Activated naive CD8-positive, alpha-beta T cell treated with anti-CD3 and anti-CD28 coated beads, Interleukin-2, amount 50 U/mL, for 24 hours (primary cell): ENCODE measurements at regions not wholly inside any gene's neighbourhood (a gene's known extent, or its start where the extent isn't known, plus 50 kb on each side); places are given as distances from the start of the nearest gene placed in this dataset.

Experiments
- ATAC-seq: fragments of 150-1000 bp; cut with Tn5 transposase; one replicate; pipeline ENCODE4 v1.10.0; 2021
- DNase-seq: peaks from one replicate; pipeline ENCODE4 v3.0.0; 2021
- H3K27ac Mint-ChIP-seq: one replicate; pipeline ENCODE4 v1.8.0; 2021; ENCODE audit warnings: mild to moderate bottlenecking, mixed read lengths
- H3K27me3 Mint-ChIP-seq: one replicate; pipeline ENCODE4 v1.8.0; 2021; ENCODE audit warnings: mixed read lengths
- H3K36me3 Mint-ChIP-seq: one replicate; pipeline ENCODE4 v1.8.0; 2021; ENCODE audit warnings: low read depth, mixed read lengths
- H3K4me1 Mint-ChIP-seq: one replicate; pipeline ENCODE4 v1.8.0; 2021; ENCODE audit warnings: mixed read lengths
- H3K4me3 Mint-ChIP-seq: one replicate; pipeline ENCODE4 v1.8.0; 2021; ENCODE audit warnings: mild to moderate bottlenecking, moderate library complexity, mixed read lengths
- H3K9me3 Mint-ChIP-seq: one replicate; pipeline ENCODE4 v1.8.0; 2021; ENCODE audit warnings: mixed read lengths

DNA sequence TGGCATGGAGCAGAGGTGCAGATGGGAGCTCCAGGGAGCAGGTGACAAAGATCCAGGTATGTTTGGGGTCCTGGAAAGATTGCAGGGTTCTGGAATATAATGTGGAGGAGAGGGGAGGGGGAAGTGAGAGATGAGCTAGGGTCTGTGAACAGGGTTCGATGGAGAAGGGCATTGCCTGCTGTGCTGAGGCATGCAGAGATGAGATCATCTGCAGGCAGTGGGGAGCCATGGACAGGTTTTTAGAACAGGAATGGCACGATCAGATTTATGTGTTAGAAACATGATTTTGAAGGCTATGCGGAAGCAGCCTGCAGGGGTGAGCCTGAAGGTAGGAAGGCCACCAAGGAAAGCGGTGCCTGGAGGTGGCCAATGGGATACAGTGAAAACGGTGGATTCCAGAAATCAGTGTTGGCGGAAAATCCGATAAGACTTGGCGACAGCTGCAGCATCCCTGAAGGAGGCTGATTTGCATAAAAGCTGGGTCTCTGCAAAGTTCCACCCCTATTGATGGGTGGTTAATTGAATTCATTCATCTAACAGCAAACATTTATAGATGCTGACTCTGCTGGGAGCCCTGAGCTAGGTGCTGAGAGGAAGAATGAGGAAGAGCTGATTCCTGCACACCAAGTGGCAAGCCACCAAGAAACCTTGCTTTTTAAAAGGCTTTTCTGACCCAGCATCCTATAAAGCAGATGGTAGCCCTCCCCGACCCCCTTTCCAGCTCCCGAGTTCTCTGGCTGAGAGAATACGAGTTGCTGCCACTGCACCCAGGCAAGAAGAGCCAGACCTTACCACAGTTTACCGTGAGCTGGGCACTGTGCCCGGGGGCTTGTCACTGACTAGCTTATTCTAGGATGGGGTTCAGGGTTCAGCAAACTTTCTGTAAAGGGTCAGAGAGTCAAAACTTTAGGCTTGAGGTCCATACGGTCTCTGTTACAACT lies 139.2 kb upstream of the SMIM23 start:
- Mint-ChIP-seq H3K9me3 (no peaks in the 10 kb centered on the region), H3K27ac (no peak overlapping the region), H3K4me3 (no peak overlapping the region), H3K4me1 (no peaks in the 10 kb centered on the region), H3K36me3 (no peaks in the 10 kb centered on the region), H3K27me3 (peaks cover 4% of the 10 kb centered on the region)
- no peak for ATAC-seq
- DNase-seq = no peak

DNA sequence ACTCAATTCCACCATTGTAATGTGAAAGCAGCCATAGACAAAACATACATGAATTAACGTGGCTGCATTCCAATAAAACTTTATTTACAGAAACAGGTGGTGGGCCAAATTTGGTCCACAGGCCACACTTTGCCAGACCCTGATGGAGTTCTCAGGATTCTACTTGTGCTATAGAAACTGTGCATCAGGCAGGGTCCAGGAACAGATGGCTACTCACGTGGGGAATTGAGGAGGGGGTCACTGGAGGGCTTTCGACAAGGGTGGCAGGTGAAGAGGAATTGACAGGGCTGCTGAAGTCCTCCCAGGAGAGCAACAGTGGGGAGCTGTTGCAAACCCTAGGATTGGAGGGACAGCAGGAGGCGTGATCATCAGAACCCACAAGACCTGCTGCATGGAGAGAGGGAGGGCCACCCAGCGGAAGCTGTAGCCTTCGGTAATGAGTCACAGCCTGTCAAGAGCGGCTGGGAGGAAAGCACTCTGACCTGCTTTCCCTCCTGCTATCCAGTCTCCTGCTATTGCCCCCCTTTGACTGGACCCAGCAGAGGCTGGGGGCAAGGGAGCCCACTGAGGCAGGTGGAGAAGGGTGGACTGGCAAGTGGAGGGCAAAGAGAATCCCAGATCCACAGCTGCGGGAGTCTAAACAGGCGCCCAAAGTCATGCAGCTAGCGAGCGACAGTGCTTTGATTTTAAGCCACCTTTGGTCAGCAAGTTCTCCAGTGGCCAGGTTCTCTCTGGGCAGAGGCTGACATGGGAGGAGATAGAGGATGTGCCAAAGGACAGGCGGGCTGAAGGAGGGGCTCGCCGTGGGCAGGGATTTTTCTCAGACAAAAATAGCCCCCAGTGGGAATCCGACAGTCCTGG lies 138.3 kb upstream of the SMIM23 start:
- Mint-ChIP-seq H3K27ac (no peak overlapping the region), H3K27me3 (peaks cover 4% of the 10 kb centered on the region), H3K9me3 (no peaks in the 10 kb centered on the region), H3K36me3 (no peaks in the 10 kb centered on the region), H3K4me1 (no peaks in the 10 kb centered on the region), H3K4me3 (no peak overlapping the region)
- ATAC-seq (peak; percentile 33), DNase-seq (no peak)

DNA sequence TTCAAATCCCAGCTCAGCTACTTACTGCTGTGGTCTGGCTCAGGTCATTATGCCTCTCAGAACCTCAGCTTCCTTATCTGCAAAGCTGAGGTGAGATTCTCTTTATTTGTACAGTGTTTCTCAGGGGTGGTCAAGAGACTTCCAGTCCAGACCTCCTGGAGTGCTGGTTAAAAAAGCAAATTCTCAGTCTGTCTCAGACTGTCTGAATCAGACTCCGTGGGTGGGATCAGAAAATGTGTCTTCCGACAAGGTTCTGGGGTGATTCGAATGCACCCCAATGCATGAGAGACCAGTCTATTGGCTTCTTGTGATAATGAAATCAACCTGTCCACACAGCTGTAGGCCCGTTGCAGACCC lies 137.7 kb upstream of the SMIM23 start:
- Mint-ChIP-seq H3K36me3 (no peaks in the 10 kb centered on the region), H3K27ac (no peak overlapping the region), H3K27me3 (peaks cover 4% of the 10 kb centered on the region), H3K4me1 (no peaks in the 10 kb centered on the region), H3K9me3 (no peaks in the 10 kb centered on the region), H3K4me3 (no peak overlapping the region)
- no peak for ATAC-seq
- no peak for DNase-seq

DNA sequence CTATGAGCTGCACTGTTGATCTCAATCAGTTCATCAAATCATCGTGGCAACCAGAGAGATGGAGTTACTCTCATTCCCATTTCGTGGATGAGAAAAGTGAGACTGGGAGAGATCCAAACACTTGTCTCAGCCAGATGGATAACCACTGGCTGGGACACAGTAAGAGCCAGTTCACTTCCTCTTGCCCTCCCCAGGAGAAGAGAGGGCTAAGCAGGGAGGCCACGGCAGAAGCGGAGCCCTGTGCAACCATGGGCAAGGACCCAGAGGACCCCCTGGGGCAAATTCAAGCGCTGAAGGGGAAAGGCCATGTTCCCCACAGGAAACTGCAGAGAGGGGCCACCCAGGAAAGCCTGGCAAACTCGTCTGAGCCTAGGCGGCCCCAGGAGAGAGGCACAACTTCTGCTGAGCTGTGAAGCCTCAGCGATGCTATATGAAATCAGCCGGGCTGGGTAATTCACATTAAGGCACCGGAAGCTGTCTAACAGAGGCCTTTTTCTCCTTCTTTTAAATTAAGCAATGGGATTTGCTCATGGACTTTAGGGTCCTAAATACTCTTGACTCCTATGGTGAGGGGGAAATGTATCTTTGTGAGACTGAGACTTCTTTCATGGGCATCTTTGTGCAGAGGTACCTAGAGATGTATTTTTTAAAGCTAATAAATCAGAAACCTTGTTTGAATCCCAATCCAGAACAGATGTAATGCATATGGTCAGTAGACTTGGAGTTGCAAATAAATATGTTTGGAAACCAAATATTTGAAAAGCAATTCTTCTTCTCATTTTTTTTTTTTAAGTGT lies 137.1 kb upstream of the SMIM23 start:
- DNase-seq = no peak
- no peaks in the 10 kb centered on the region for H3K36me3 Mint-ChIP-seq
- H3K27ac Mint-ChIP-seq = no peak overlapping the region
- no peak overlapping the region for H3K4me3 Mint-ChIP-seq
- H3K9me3 Mint-ChIP-seq = peaks cover 5% of the 10 kb centered on the region
- no peak for ATAC-seq
- H3K27me3 Mint-ChIP-seq = peaks cover 4% of the 10 kb centered on the region
- H3K4me1 Mint-ChIP-seq = no peaks in the 10 kb centered on the region

DNA sequence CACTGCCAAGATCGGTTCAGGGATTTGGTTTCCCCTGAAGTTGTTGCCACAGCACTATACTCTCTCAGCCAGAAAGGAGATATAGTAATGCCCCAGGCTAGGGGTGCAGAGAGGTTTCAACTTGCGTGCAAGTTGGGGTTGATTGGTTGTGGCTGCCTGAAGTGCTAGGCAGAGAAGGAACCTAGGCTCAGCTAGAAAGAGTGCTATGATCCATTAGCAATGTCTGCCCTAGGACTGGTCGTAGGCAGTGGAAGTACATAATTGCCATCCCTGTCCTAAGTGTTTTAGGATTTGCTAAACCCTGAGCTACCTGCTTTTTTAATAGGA lies 136.6 kb upstream of the SMIM23 start:
- Mint-ChIP-seq H3K27me3 (peaks cover 2% of the 10 kb centered on the region), H3K27ac (no peak overlapping the region), H3K36me3 (no peaks in the 10 kb centered on the region), H3K4me3 (no peak overlapping the region), H3K4me1 (no peaks in the 10 kb centered on the region), H3K9me3 (peaks cover 6% of the 10 kb centered on the region)
- ATAC-seq (no peak), DNase-seq (no peak)

DNA sequence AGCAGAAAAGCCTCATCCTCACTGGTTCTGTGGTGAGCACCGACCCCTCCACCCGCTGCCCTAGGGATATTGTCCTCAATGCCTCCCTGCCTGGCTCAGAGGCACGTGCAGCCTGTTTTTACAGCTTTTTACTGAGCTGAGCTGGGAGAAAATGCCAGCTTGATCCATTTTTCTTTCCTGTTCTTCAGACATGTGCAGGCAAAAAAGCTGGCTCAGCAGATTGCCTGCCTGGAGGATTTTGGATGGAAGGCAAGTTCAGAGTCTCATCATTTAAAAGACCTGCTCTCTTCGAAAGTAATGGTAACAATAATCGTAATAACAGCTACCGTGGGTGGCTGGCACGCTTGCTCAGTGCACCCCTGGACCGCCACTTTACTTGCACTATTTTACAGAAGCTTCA lies 135.0 kb upstream of the SMIM23 start:
- ATAC-seq = no peak
- no peaks in the 10 kb centered on the region for H3K4me1 Mint-ChIP-seq
- no peak for DNase-seq
- no peak overlapping the region for H3K4me3 Mint-ChIP-seq
- H3K36me3 Mint-ChIP-seq = no peaks in the 10 kb centered on the region
- H3K27me3 Mint-ChIP-seq = no peaks in the 10 kb centered on the region
- peaks cover 6% of the 10 kb centered on the region for H3K9me3 Mint-ChIP-seq
- H3K27ac Mint-ChIP-seq = no peak overlapping the region

DNA sequence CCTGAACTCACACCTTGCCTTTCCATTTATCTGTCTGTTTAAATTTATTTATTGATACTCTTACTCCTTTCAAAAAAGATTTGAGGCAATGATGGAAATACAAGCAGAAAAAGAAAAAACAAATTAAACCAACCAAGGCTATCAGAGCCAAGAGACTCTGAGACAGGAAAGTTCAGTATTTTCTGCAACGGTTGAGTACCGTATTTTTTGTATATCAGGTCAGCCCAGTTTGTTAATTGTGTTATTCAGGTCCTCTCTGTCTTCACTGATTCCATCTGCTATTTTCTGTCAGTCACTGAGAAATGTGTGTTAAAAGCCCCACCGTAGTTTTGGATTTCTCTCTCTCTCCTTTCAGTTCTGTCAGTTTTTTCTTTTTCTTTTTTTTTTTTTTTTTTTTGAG lies 134.5 kb upstream of the SMIM23 start:
- ATAC-seq = no peak
- Mint-ChIP-seq H3K4me3 (no peak overlapping the region), H3K4me1 (no peaks in the 10 kb centered on the region), H3K36me3 (no peaks in the 10 kb centered on the region), H3K27ac (no peak overlapping the region), H3K27me3 (no peaks in the 10 kb centered on the region), H3K9me3 (peaks cover 6% of the 10 kb centered on the region)
- DNase-seq = no peak

DNA sequence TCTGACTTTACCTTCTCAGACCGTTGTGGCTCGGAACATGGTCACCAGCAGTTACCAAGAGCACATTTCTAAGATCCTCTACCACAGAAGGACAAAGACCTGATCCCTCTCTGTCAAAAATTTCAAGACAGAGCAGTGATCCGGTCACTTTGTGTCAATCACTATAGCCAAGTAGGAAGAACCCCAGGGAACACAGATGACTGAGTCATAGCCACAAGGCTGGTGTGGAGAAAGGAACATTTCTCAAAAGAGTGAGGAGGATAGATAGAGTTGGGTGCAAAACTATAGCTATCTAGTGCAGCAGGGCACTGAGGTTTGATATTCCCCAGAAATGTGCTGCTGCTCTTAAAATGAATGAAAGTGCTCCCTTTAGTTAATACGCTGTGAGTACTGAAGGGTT lies 130.7 kb upstream of the SMIM23 start:
- Mint-ChIP-seq H3K36me3 (no peaks in the 10 kb centered on the region), H3K27me3 (no peaks in the 10 kb centered on the region), H3K9me3 (peaks cover 6% of the 10 kb centered on the region), H3K27ac (no peak overlapping the region), H3K4me3 (no peak overlapping the region), H3K4me1 (no peaks in the 10 kb centered on the region)
- ATAC-seq (no peak), DNase-seq (no peak)

DNA sequence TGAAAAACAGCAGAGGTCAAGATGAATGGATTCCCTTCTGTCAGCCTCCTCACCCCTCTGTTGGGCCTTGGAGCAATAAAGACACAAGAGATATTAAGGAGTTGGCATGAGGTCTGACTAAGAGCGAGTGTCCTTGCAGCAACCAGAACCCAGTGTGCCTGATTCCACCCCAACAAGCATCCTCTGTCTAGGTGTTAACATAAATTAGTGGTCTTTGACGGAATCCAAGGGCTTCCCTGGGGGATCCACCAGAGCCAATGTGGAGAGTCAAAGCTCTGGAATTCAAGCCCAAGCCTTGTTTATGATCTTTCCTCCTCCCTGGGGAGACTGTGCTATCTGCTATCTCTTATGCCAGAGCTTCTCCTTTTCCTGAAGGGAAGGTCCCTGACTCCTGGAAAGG lies 128.1 kb upstream of the SMIM23 start:
- Mint-ChIP-seq H3K27ac (no peak overlapping the region), H3K27me3 (no peaks in the 10 kb centered on the region), H3K4me1 (no peaks in the 10 kb centered on the region), H3K36me3 (no peaks in the 10 kb centered on the region), H3K4me3 (no peak overlapping the region), H3K9me3 (peaks cover 6% of the 10 kb centered on the region)
- ATAC-seq = no peak
- DNase-seq = no peak

DNA sequence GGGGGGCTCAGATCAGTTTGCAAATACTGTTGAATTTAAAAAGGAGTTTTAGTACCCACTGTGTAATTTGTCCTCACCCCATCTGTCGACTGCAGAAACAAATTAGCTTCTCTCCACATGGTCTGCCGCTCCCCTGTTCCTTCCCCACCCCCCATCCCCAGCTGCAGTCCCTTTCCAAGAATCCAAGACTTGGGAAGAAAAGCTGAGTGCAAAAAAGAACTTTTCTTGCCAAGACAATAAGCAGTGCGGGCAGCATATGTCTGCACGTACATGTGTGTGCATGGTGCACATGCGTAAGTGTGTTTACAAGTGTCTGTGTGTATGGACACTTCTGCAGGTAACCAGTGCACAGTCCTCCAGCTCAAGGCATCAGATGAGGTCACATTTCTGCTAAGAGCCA lies 125.7 kb upstream of the SMIM23 start:
- ATAC-seq (no peak), DNase-seq (no peak)
- Mint-ChIP-seq H3K4me1 (no peaks in the 10 kb centered on the region), H3K4me3 (no peak overlapping the region), H3K36me3 (no peaks in the 10 kb centered on the region), H3K27me3 (no peaks in the 10 kb centered on the region), H3K9me3 (no peaks in the 10 kb centered on the region), H3K27ac (no peak overlapping the region)

DNA sequence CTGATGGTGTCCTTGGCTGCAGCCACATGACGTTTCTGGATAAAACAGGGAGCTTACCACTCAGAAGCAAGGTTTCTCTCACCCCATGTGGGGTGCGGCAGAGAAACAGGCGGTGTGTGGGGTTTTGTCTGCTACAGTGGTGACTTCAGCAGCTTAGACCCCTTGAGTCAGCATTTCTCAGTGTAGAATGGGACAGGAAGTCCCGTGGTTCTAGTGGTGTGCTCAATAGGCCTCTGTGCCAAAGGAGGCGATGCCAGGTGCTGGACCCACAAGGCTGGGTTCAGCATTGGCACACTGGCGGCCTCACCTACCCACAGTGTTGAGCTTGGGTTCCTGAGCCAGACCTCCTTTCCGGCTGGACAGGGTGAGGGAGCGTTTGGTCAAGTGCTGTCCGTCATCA lies 125.2 kb upstream of the SMIM23 start:
- Mint-ChIP-seq H3K9me3 (no peaks in the 10 kb centered on the region), H3K27me3 (no peaks in the 10 kb centered on the region), H3K27ac (no peak overlapping the region), H3K4me3 (no peak overlapping the region), H3K36me3 (no peaks in the 10 kb centered on the region), H3K4me1 (no peaks in the 10 kb centered on the region)
- ATAC-seq (peak; percentile 24), DNase-seq (no peak)

DNA sequence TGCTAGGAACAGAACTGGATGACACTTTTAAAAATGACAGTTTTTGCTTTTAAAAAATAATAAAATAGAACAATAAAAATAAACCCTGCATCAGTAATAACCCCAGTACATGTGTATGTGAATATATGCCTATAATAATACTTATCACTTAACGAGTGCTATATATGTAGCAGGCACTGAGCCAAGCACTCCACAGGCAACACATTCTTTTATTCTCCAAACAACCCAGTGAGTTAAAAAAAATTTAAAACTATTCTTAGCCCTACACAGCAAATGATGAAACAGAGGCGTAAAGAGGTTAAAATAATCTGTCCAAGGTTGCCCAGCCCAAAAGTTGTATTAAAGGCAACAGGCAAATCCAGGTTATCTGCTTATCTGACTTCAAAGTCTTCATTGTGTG lies 124.5 kb upstream of the SMIM23 start:
- no peaks in the 10 kb centered on the region for H3K4me1 Mint-ChIP-seq
- no peak for ATAC-seq
- no peaks in the 10 kb centered on the region for H3K27me3 Mint-ChIP-seq
- H3K27ac Mint-ChIP-seq = no peak overlapping the region
- DNase-seq = no peak
- no peaks in the 10 kb centered on the region for H3K36me3 Mint-ChIP-seq
- no peaks in the 10 kb centered on the region for H3K9me3 Mint-ChIP-seq
- no peak overlapping the region for H3K4me3 Mint-ChIP-seq

DNA sequence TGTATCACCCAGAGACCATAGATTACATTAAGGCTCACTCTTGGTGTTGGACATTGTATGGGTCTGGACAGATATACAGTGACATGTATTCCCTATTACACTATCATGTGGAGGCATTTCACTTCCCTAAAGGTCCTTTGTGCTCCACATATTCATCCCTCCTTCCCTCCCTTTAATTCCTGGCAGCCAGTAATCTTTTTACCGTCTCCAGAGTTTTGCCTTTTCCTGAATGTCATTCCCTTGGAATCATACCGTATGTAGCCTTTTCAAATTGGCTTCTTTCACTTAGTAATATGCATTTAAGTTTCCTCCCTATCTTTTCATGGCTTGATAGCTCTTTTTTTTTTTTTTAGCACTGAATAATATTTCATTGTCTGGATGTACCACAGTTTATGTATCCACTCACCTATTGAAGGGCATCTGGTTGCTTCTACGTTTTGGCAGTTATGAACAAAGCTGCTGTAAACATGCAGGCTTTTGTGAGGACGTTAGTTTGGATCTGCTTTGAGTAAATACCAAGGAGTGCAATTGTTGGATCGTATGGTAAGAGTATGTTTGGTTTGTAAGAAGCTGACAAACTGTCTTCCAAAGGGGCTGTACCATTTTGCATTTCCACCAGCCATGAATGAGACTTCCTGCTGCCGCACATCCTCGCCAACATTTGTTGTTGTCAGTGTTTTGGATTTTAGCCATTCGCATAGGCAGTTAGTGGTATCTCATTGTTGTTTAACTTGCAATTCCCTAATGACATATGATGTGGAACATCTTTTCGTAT lies 122.1 kb upstream of the SMIM23 start:
- Mint-ChIP-seq H3K4me3 (no peak overlapping the region), H3K9me3 (no peaks in the 10 kb centered on the region), H3K4me1 (no peaks in the 10 kb centered on the region), H3K27me3 (no peaks in the 10 kb centered on the region), H3K36me3 (no peaks in the 10 kb centered on the region), H3K27ac (no peak overlapping the region)
- DNase-seq (no peak), ATAC-seq (no peak)

DNA sequence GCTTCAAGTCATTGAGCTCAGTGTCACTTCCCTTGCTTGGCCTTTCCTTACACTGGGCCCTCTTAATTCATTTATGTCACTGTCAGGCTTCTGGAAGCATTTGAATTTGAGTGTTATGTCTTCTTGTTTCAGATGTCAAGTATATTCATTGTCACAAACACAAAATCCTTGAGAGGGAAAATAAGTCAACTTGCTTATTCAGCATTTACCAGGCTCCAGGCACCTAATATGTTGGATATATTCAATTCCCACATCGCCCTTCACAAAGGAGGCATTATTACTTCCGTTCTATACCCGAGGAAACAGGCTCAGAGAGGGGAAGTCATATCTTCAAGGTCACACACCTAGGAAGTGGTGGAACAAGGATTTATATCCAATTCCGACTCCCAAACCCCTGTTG lies 121.1 kb upstream of the SMIM23 start:
- no peak overlapping the region for H3K4me3 Mint-ChIP-seq
- no peak overlapping the region for H3K27ac Mint-ChIP-seq
- H3K27me3 Mint-ChIP-seq = no peaks in the 10 kb centered on the region
- ATAC-seq = no peak
- DNase-seq = no peak
- no peaks in the 10 kb centered on the region for H3K36me3 Mint-ChIP-seq
- no peaks in the 10 kb centered on the region for H3K4me1 Mint-ChIP-seq
- no peaks in the 10 kb centered on the region for H3K9me3 Mint-ChIP-seq
